H9 (cell line): ENCODE measurements at regions not wholly inside any gene's neighbourhood (a gene's known extent, or its start where the extent isn't known, plus 50 kb on each side); places are given as distances from the start of the nearest gene placed in this dataset.

Experiments used
- DNase-seq: peaks from one replicate; pipeline ENCODE4 v3.0.0-alpha.2; 2017
- H2AFZ ChIP-seq: one replicate; pipeline ENCODE4 v1.6.1; 2013; ENCODE audit warnings: mild to moderate bottlenecking, low read length, control low read depth, moderate library complexity
- H2AK5ac ChIP-seq: 2 replicates; pipeline ENCODE4 v1.6.1; 2013; ENCODE audit warnings: low read length, control low read depth, mixed read lengths; ENCODE audit not compliant: insufficient read length
- H2BK120ac ChIP-seq: one replicate; pipeline ENCODE4 v1.6.1; 2013; ENCODE audit warnings: low read depth, mild to moderate bottlenecking, low read length, control low read depth, inconsistent platforms; ENCODE audit not compliant: poor library complexity, severe bottlenecking
- H2BK12ac ChIP-seq: 2 replicates; pipeline ENCODE4 v1.6.1; 2013; ENCODE audit warnings: low read length, control low read depth, mixed read lengths, low read depth; ENCODE audit not compliant: insufficient read length
- H2BK15ac ChIP-seq: 2 replicates; pipeline ENCODE4 v1.6.1; 2013; ENCODE audit warnings: low read depth, low read length, control low read depth
- H2BK20ac ChIP-seq: one replicate; pipeline ENCODE4 v1.6.1; 2013; ENCODE audit warnings: low read depth, mild to moderate bottlenecking, low read length, control low read depth, inconsistent platforms; ENCODE audit not compliant: poor library complexity, severe bottlenecking
- H2BK5ac ChIP-seq: 2 replicates; pipeline ENCODE4 v1.6.1; 2013; ENCODE audit warnings: low read length, control low read depth, mixed read lengths; ENCODE audit not compliant: insufficient read length
- H3K14ac ChIP-seq: 2 replicates; pipeline ENCODE4 v1.6.1; 2013; ENCODE audit warnings: low read length, control low read depth; ENCODE audit not compliant: insufficient read depth
- H3K18ac ChIP-seq: 2 replicates; pipeline ENCODE4 v1.6.1; 2013; ENCODE audit warnings: low read depth, mild to moderate bottlenecking, mixed read lengths, low read length, control low read depth; ENCODE audit not compliant: insufficient read length
- H3K23ac ChIP-seq: 2 replicates; pipeline ENCODE4 v1.6.1; 2013; ENCODE audit warnings: low read length, control low read depth, mixed read lengths, low read depth; ENCODE audit not compliant: insufficient read length
- H3K23me2 ChIP-seq: 2 replicates; pipeline ENCODE4 v1.6.1; 2013; ENCODE audit warnings: low read depth, mild to moderate bottlenecking, mixed read lengths, low read length, control low read depth; ENCODE audit not compliant: insufficient read length, poor library complexity, severe bottlenecking
- H3K27ac ChIP-seq: 2 replicates; pipeline ENCODE4 v1.5.1; 2013; ENCODE audit warnings: low read length, control low read depth, mixed read lengths, low read depth; ENCODE audit not compliant: insufficient read length
- H3K27me3 ChIP-seq: 2 replicates; pipeline ENCODE4 v1.6.1; 2013; ENCODE audit warnings: low read length, control low read depth, inconsistent platforms; ENCODE audit not compliant: insufficient read depth
- H3K4ac ChIP-seq: 2 replicates; pipeline ENCODE4 v1.6.1; 2013; ENCODE audit warnings: low read depth, mild to moderate bottlenecking, control low read depth, inconsistent platforms, low read length, moderate library complexity
- H3K4me1 ChIP-seq: 2 replicates; pipeline ENCODE4 v1.6.1; 2013; ENCODE audit warnings: low read length, control low read depth, inconsistent platforms; ENCODE audit not compliant: insufficient read depth
- H3K4me2 ChIP-seq: 2 replicates; pipeline ENCODE4 v1.6.1; 2013; ENCODE audit warnings: low read length, control low read depth, mixed read lengths; ENCODE audit not compliant: insufficient read length, insufficient read depth
- H3K56ac ChIP-seq: 2 replicates; pipeline ENCODE4 v1.6.1; 2013; ENCODE audit warnings: low read depth, mild to moderate bottlenecking, mixed read lengths, low read length, control low read depth; ENCODE audit not compliant: insufficient read length
- H3K79me1 ChIP-seq: 2 replicates; pipeline ENCODE4 v1.6.1; 2013; ENCODE audit warnings: low read depth, mild to moderate bottlenecking, moderate library complexity, low read length, control low read depth, inconsistent platforms; ENCODE audit not compliant: insufficient read depth, poor library complexity, severe bottlenecking
- H3K79me2 ChIP-seq: 2 replicates; pipeline ENCODE4 v1.6.1; 2013; ENCODE audit warnings: low read length, control low read depth, inconsistent platforms; ENCODE audit not compliant: insufficient read depth
- H3K9ac ChIP-seq: 2 replicates; pipeline ENCODE4 v1.6.1; 2013; ENCODE audit warnings: low read length, control low read depth, mixed read lengths; ENCODE audit not compliant: insufficient read length; ENCODE audit errors: extremely low read depth
- H3K9me3 ChIP-seq: one replicate; pipeline ENCODE4 v1.6.1; 2013; ENCODE audit warnings: low read depth, low read length, inconsistent platforms; ENCODE audit not compliant: control insufficient read depth
- H3T11ph ChIP-seq: one replicate; pipeline ENCODE4 v1.6.1; 2013; ENCODE audit warnings: mild to moderate bottlenecking, low read length, control low read depth, inconsistent platforms
- H4K20me1 ChIP-seq: one replicate; pipeline ENCODE4 v1.6.1; 2013; ENCODE audit not compliant: control insufficient read depth, insufficient read length, insufficient read depth
- H4K5ac ChIP-seq: 2 replicates; pipeline ENCODE4 v1.6.1; 2013; ENCODE audit warnings: low read depth, mild to moderate bottlenecking, mixed read lengths, low read length, control low read depth; ENCODE audit not compliant: insufficient read length
- H4K8ac ChIP-seq: replicated peaks from 2 replicates; pipeline ENCODE4 v1.6.1; 2013; ENCODE audit warnings: low read length, control low read depth, mixed read lengths, low read depth; ENCODE audit not compliant: insufficient read length
- H4K91ac ChIP-seq: 2 replicates; pipeline ENCODE4 v1.6.1; 2013; ENCODE audit warnings: low read depth, mild to moderate bottlenecking, moderate library complexity, mixed read lengths, low read length, control low read depth; ENCODE audit not compliant: insufficient read length
- H3K27ac Mint-ChIP-seq, 3 experiments: 2 replicates in 2 of 3; 3 replicates in 1 of 3; pipeline ENCODE4 v1.8.0; 2020 to 2021; ENCODE audit warnings: mixed read lengths in 3 of 3, mild to moderate bottlenecking in 1 of 3, moderate library complexity in 1 of 3
- H3K27me3 Mint-ChIP-seq: 2 replicates; pipeline ENCODE4 v1.8.0; 2021; ENCODE audit warnings: low read depth, mild to moderate bottlenecking, moderate library complexity, mixed read lengths
- H3K36me3 Mint-ChIP-seq, 3 experiments: 2 replicates in 2 of 3; 3 replicates in 1 of 3; pipeline ENCODE4 v1.8.0; 2020 to 2021; ENCODE audit warnings: low read depth in 3 of 3, mixed read lengths in 3 of 3; ENCODE audit not compliant: insufficient read depth in 1 of 3
- H3K4me1 Mint-ChIP-seq, 2 experiments: 2 replicates each; pipeline ENCODE4 v1.8.0; 2020; ENCODE audit warnings: mixed read lengths in 2 of 2
- H3K4me3 Mint-ChIP-seq, 2 experiments: 2 replicates in 1 of 2; 3 replicates in 1 of 2; pipeline ENCODE4 v1.8.0; 2020 to 2021; ENCODE audit warnings: mild to moderate bottlenecking in 2 of 2, mixed read lengths in 2 of 2, moderate library complexity in 1 of 2
- H3K9me3 Mint-ChIP-seq, 2 experiments: 2 replicates in 1 of 2; 3 replicates in 1 of 2; pipeline ENCODE4 v1.8.0; 2020; ENCODE audit warnings: mild to moderate bottlenecking in 2 of 2, mixed read lengths in 2 of 2, moderate library complexity in 1 of 2
- WGBS: extraction: QIAGEN DNeasy Blood & Tissue Kit; methylation state at CpG from one replicate; pipeline ENCODE4 v1.1.7; 2013; ENCODE audit warnings: missing lambda C conversion rate, low lambda C conversion rate, mixed read lengths; ENCODE audit not compliant: insufficient read length; ENCODE audit errors: extremely low coverage; 5-methylcytosine and 5-hydroxymethylcytosine counted together
- TF ChIP-seq, protein P1 (sequence below): fragments of 200-600 bp; sonication (generic); conservative IDR thresholded peaks from 3 replicates; pipeline ENCODE4 v1.8.0; 2021; ENCODE audit warnings: antibody characterized with exemption, mild to moderate bottlenecking

DNA sequence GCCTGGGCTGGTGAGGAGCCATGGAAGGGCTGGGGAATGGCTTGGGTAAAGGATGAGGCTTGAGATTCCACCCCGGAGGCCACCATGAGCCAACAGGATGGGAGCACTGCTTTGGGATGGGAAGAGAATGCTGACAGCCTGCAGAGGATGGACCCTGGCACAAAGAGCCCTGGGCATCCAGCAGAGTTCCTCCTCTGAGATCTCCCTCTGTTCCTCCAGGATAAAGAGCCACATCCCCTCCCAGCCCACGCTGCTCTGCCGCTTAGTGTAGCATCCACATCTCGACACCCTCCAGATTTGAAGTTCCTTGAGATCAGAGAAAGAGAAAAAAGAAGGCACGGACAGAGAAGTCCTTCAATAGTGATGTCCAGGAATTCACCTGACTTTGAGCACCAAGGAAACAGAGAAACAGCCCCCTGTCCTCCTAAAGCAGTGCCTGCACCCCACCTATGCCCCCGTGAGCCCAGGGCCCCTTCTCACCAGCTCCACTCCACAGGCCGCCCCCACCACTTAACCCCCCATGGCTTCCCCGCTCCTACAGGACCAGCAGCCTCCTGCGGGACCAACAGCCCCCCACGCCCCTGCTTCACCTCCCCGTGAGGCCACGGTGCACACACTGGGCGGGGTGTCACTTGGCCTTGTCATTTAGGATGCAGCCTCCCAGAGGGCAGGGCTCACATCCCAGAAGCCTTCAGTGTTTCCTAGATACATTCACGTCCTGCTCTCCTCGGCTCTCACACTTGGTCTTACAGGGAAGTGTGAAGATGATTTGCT, 180.5 kb downstream of the SHANK2 start:
- H3K18ac ChIP-seq, result no peak overlapping the region
- H2AK5ac ChIP-seq, result no peak overlapping the region
- Mint-ChIP-seq H3K9me3 (no peaks in the 10 kb centered on the region; a peak in 1 of 5 replicates), H3K27ac (peak overlapping the region in 1 of 3 experiments; percentile 21; a peak in 1 of 7 replicates), H3K27me3 (no peaks in the 10 kb centered on the region), H3K36me3 (peaks cover 12 to 30% (median 14%) of the 10 kb centered on the region in 3 experiments), H3K4me1 (peaks cover 3 to 5% of the 10 kb centered on the region in 2 experiments), H3K4me3 (no peak overlapping the region)
- H3K9ac ChIP-seq, result no peak overlapping the region
- no peaks in the 10 kb centered on the region for H3K4me1 ChIP-seq
- H3K56ac ChIP-seq, result no peak overlapping the region
- no CpG with 5 or more reads among the region's 15 CpGs for WGBS
- no peak overlapping the region for H3T11ph ChIP-seq
- no peaks in the 10 kb centered on the region for H3K27me3 ChIP-seq
- H2BK20ac ChIP-seq, result no peak overlapping the region
- H3K79me2 ChIP-seq, result no peaks in the 10 kb centered on the region
- no peak for DNase-seq
- TF ChIP-seq, protein P1, sequence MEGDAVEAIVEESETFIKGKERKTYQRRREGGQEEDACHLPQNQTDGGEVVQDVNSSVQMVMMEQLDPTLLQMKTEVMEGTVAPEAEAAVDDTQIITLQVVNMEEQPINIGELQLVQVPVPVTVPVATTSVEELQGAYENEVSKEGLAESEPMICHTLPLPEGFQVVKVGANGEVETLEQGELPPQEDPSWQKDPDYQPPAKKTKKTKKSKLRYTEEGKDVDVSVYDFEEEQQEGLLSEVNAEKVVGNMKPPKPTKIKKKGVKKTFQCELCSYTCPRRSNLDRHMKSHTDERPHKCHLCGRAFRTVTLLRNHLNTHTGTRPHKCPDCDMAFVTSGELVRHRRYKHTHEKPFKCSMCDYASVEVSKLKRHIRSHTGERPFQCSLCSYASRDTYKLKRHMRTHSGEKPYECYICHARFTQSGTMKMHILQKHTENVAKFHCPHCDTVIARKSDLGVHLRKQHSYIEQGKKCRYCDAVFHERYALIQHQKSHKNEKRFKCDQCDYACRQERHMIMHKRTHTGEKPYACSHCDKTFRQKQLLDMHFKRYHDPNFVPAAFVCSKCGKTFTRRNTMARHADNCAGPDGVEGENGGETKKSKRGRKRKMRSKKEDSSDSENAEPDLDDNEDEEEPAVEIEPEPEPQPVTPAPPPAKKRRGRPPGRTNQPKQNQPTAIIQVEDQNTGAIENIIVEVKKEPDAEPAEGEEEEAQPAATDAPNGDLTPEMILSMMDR, result no peak
- H3K4me2 ChIP-seq, result no peak overlapping the region
- H4K91ac ChIP-seq, result no peak overlapping the region
- no peak overlapping the region for H2BK120ac ChIP-seq
- no peak overlapping the region for H3K14ac ChIP-seq
- H4K8ac ChIP-seq, result no peak overlapping the region
- no peaks in the 10 kb centered on the region for H3K79me1 ChIP-seq
- H2AFZ ChIP-seq, result no peak overlapping the region
- H4K20me1 ChIP-seq, result no peaks in the 10 kb centered on the region
- no peak overlapping the region for H3K27ac ChIP-seq
- H2BK15ac ChIP-seq, result no peak overlapping the region
- no peak overlapping the region for H3K23ac ChIP-seq
- H2BK12ac ChIP-seq, result no peak overlapping the region
- H4K5ac ChIP-seq, result no peak overlapping the region
- no peak overlapping the region for H2BK5ac ChIP-seq
- H3K23me2 ChIP-seq, result no peaks in the 10 kb centered on the region
- no peak overlapping the region for H3K4ac ChIP-seq
- H3K9me3 ChIP-seq, result no peaks in the 10 kb centered on the region
